ENCODE measurements at regions not wholly inside any gene's neighbourhood (a gene's known extent, or its start where the extent isn't known, plus 50 kb on each side); places are given as distances from the start of the nearest gene placed in this dataset.
"Not testable (repeated sequence)": the region's sequence is repeated elsewhere in the genome, so short reads cannot be mapped to it uniquely, and the experiment has no call there.

- TF ChIP-seq CTCF (IDR thresholded peaks at IDR 0.05; ENCODE audit: borderline replicate concordance, extremely low read depth, insufficient read depth), result no peak
- intact Hi-C loops (cut with DNase I), result no loop called here
- DNase-seq (no peak), FAIRE-seq (no peak)
- no peak overlapping the region for H3K27ac ChIP-seq (ENCODE audit: low read depth in 2 of 2, low read length in 2 of 2)
- H3K36me3 ChIP-seq (ENCODE audit: control insufficient read depth in 2 of 3, insufficient read depth in 3 of 3, low read length in 3 of 3), result no peaks in the 10 kb centered on the region
- H3K4me3 ChIP-seq (ENCODE audit: low read length in 3 of 3), result no peak overlapping the region
- H3K9me3 ChIP-seq (ENCODE audit: control insufficient read depth in 2 of 3, insufficient read depth in 1 of 3, low read length in 3 of 3), result no peaks in the 10 kb centered on the region
- no peak overlapping the region for H3K9ac ChIP-seq (ENCODE audit: low read length in 3 of 3)
- H3K4me1 ChIP-seq (ENCODE audit: control insufficient read depth in 2 of 3, insufficient read depth in 2 of 3, low read depth in 1 of 3, low read length in 3 of 3), result no peaks in the 10 kb centered on the region
- H3K27me3 ChIP-seq (ENCODE audit: control insufficient read depth, insufficient read depth, low read length), result no peaks in the 10 kb centered on the region
Measured at GRCh38 chr1:181931873-181932272, 129.6 kb downstream of the ZNF648 start.

DNA sequence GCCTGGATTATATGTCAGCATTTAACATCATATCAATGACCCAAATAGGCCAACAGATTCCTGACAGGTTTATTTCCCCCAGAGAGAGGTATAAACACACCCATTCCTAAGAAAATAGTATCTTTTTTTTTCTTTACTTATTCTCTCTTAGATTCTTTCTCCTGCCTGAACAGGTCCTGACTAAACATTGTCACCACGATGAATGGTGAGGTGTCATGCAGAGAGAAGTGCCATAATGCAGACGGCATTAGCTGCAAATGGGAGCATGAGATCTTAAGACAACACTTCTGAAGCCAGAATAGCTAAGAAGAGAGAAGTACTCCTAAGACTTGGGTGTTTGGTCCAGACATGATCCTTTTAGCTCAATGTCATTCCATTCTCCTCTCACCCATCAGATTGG is 131.3 kb downstream of the ZNF648 start:
- FAIRE-seq (no peak), DNase-seq (no peak)
- intact Hi-C loops (cut with DNase I), result no loop called here
- Histone ChIP-seq H3K9ac (ENCODE audit: low read length in 3 of 3) (no peak overlapping the region), H3K4me1 (ENCODE audit: control insufficient read depth in 2 of 3, insufficient read depth in 2 of 3, low read depth in 1 of 3, low read length in 3 of 3) (no peaks in the 10 kb centered on the region), H3K27me3 (ENCODE audit: control insufficient read depth, insufficient read depth, low read length) (no peaks in the 10 kb centered on the region), H3K4me3 (ENCODE audit: low read length in 3 of 3) (no peak overlapping the region), H3K27ac (ENCODE audit: low read depth in 2 of 2, low read length in 2 of 2) (no peak overlapping the region), H3K9me3 (ENCODE audit: control insufficient read depth in 2 of 3, insufficient read depth in 1 of 3, low read length in 3 of 3) (no peaks in the 10 kb centered on the region), H3K36me3 (ENCODE audit: control insufficient read depth in 2 of 3, insufficient read depth in 3 of 3, low read length in 3 of 3) (no peaks in the 10 kb centered on the region)
- no peak for TF ChIP-seq CTCF (IDR thresholded peaks at IDR 0.05; ENCODE audit: borderline replicate concordance, extremely low read depth, insufficient read depth)

- no peaks in the 10 kb centered on the region for H3K27me3 ChIP-seq (ENCODE audit: control insufficient read depth, insufficient read depth, low read length)
- no peaks in the 10 kb centered on the region for H3K36me3 ChIP-seq (ENCODE audit: control insufficient read depth in 2 of 3, insufficient read depth in 3 of 3, low read length in 3 of 3)
- TF ChIP-seq CTCF (IDR thresholded peaks at IDR 0.05; ENCODE audit: borderline replicate concordance, extremely low read depth, insufficient read depth), result no peak
- FAIRE-seq, result no peak
- H3K4me3 ChIP-seq (ENCODE audit: low read length in 3 of 3), result no peak overlapping the region
- H3K9ac ChIP-seq (ENCODE audit: low read length in 3 of 3), result no peak overlapping the region
- no peak overlapping the region for H3K27ac ChIP-seq (ENCODE audit: low read depth in 2 of 2, low read length in 2 of 2)
- DNase-seq, result no peak
- no peaks in the 10 kb centered on the region for H3K4me1 ChIP-seq (ENCODE audit: control insufficient read depth in 2 of 3, insufficient read depth in 2 of 3, low read depth in 1 of 3, low read length in 3 of 3)
- no peaks in the 10 kb centered on the region for H3K9me3 ChIP-seq (ENCODE audit: control insufficient read depth in 2 of 3, insufficient read depth in 1 of 3, low read length in 3 of 3)
- intact Hi-C loops (cut with DNase I), result no loop called here
Measured at GRCh38 chr1:181926697-181927096, 134.8 kb downstream of the ZNF648 start.

DNA sequence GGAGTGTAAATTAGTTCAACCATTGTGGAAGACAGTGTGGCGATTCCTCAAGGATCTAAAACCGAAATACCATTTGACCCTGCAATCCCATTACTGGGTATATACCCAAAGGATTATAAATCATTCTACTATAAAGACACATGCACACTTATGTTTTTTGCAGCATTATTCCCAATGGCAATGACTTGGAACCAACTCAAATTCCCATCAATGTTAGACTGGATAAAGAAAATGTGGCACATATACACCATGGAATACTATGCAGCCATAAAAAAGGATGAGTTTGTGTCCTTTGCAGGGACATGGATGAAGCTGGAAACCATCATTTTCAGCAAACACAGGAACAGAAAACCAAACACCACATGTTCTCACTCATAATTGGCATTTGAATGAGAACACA is 137.5 kb downstream of the ZNF648 start:
- FAIRE-seq, result not testable (repeated sequence)

More for the DNA sequence above, 137.5 kb downstream of the ZNF648 start:
- H3K36me3 ChIP-seq (ENCODE audit: control insufficient read depth in 2 of 3, insufficient read depth in 3 of 3, low read length in 3 of 3); H3K4me1 ChIP-seq (ENCODE audit: control insufficient read depth in 2 of 3, insufficient read depth in 2 of 3, low read depth in 1 of 3, low read length in 3 of 3); H3K27ac ChIP-seq (ENCODE audit: low read depth in 2 of 2, low read length in 2 of 2); H3K4me3 ChIP-seq (ENCODE audit: low read length in 3 of 3); H3K27me3 ChIP-seq (ENCODE audit: control insufficient read depth, insufficient read depth, low read length); H3K9ac ChIP-seq (ENCODE audit: low read length in 3 of 3); intact Hi-C loops (cut with DNase I); H3K9me3 ChIP-seq (ENCODE audit: control insufficient read depth in 2 of 3, insufficient read depth in 1 of 3, low read length in 3 of 3); DNase-seq: not testable (repeated sequence)

All from kidney (tissue), 13 donors.